ENCODE measurements at regions not wholly inside any gene's neighbourhood (a gene's known extent, or its start where the extent isn't known, plus 50 kb on each side); places are given as distances from the start of the nearest gene placed in this dataset.
A peak's percentile ranks its signal among the peaks of the same experiment; 100 is the strongest.

DNA sequence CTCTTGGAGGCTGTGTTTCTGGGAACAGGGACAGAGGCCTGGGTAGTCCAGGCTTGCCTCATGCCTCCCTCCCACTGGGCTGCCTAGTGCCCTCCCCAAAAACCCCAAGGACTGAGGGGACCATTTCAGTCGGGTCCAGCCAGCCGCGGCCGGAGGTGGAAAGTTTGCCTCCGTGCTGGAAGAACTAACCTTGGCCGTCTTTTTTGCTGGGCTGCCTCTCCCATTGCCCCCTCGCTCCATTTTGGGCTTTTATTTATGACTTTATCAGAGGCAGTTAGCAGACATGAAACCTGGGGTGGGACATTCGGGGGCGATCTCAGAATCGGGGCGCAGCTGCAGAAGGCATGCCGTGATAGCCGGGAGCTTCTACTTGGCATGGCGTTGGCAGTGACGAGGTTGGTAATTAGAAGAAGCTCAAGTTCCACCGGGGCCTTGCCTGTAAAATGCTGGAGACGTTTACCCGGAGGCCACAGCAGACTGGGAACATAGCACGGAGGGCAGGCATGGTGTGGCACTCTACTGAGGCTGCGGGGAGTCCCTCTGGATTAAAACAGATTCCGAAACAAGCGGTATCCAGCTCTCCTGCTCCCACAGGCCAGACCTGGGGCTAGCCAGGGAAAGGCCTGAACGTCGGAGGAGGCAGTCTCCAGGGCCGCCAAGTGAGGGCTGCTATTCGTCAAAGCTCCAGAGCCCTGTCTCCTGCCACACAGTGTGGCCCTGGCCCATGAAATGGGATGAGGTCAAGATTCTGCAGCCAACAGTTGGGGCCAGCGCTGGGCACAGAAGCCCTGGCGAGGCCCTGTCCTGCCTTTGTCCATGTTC is 76.4 kb upstream of the PPARA start:
- Histone ChIP-seq H3K4me1 (peaks cover 5% of the 10 kb centered on the region), H3K4me3 (no peak overlapping the region)
- H3K27me3 Mint-ChIP-seq (ENCODE audit: insufficient read depth, low read depth): peaks cover 36% of the 10 kb centered on the region

GRCh38 chr22:46074771-46075551 is 75.4 kb upstream of the PPARA start:
- DNase-seq (ENCODE audit: low spot score): no peak
- Histone ChIP-seq H3K27me3 (peaks cover 82% of the 10 kb centered on the region), H3K4me3 (no peak overlapping the region), H3K9ac (no peak overlapping the region), H4K20me1 (ENCODE audit: low read depth) (peaks cover 25% of the 10 kb centered on the region), H3K27ac (no peak overlapping the region), H2AFZ (replicated peaks) (no peak overlapping the region), H3F3A (ENCODE audit: low read depth) (peaks cover 13% of the 10 kb centered on the region), H3K4me1 (peaks cover 5% of the 10 kb centered on the region), H3K79me2 (ENCODE audit: low read depth) (no peaks in the 10 kb centered on the region), H3K9me3 (ENCODE audit: low read depth) (no peaks in the 10 kb centered on the region), H3K4me2 (no peak overlapping the region), H3K36me3 (no peaks in the 10 kb centered on the region)
- H3K4me1 Mint-ChIP-seq: peaks cover 5% of the 10 kb centered on the region
- H3K27me3 Mint-ChIP-seq (ENCODE audit: insufficient read depth, low read depth): peaks cover 25% of the 10 kb centered on the region
- TF ChIP-seq CTCF (IDR thresholded peaks at IDR 0.05): no peak
- TF ChIP-seq EZH2 (IDR thresholded peaks at IDR 0.05): no peak
- TF ChIP-seq EZH2phosphoT487 (IDR thresholded peaks at IDR 0.05): no peak
- peak overlapping the region; percentile 52 for H3K4me3 Mint-ChIP-seq
- no peak overlapping the region for H3K27ac Mint-ChIP-seq
- no peaks in the 10 kb centered on the region for H3K36me3 Mint-ChIP-seq
- H3K9me3 Mint-ChIP-seq: no peaks in the 10 kb centered on the region

More for the DNA sequence above, 76.4 kb upstream of the PPARA start:
- Mint-ChIP-seq H3K36me3 (no peaks in the 10 kb centered on the region), H3K4me1 (peaks cover 5% of the 10 kb centered on the region), H3K4me3 (no peak overlapping the region), H3K27ac (no peak overlapping the region), H3K9me3 (no peaks in the 10 kb centered on the region)
- Histone ChIP-seq H3K27ac (no peak overlapping the region), H3K9ac (no peak overlapping the region), H3K79me2 (ENCODE audit: low read depth) (no peaks in the 10 kb centered on the region), H4K20me1 (ENCODE audit: low read depth) (peaks cover 35% of the 10 kb centered on the region), H2AFZ (replicated peaks) (no peak overlapping the region), H3K27me3 (peaks cover 93% of the 10 kb centered on the region), H3K4me2 (no peak overlapping the region), H3K9me3 (ENCODE audit: low read depth) (no peaks in the 10 kb centered on the region), H3F3A (ENCODE audit: low read depth) (peaks cover 23% of the 10 kb centered on the region), H3K36me3 (no peaks in the 10 kb centered on the region)
- TF ChIP-seq CTCF (IDR thresholded peaks at IDR 0.05): no peak
- no peak for TF ChIP-seq EZH2 (IDR thresholded peaks at IDR 0.05)
- TF ChIP-seq EZH2phosphoT487 (IDR thresholded peaks at IDR 0.05): no peak
- DNase-seq (ENCODE audit: low spot score): no peak

DNA sequence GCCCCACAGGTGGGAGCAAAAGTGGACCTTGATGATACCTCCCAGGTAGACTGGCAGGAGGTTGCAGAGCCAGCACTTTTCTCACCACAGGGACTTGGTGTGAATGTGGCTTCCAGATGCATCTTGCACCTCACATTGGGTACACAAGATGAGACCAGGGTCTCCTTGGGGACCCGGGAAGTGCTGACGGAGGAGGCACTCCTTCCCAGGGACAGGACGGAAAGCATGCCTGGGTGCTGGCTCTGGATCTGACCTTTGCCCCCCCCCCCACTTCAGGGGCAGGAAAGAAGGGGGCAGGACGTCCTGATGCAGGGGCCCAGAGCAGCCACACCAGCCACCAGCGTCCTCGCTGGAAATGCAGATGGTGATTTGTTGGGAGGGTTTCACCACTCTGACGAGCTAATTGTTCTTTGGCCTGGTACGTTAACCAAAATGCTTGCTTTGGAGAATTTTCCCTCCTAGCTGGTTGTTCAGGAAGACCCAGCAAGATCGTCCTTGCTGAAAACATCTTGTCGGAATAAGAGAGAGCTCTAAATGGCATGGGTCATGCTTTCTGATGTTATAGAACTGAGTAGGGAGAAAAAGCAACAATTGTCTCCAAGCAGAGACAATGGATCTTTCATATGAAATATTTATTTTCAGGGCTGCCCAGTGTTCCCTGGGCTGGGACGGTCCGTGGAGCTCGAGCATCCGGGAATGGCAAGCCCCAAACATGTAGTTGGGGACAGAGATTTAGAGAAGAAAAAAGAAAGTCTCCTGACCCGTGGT is 74.4 kb upstream of the PPARA start:
- H3K36me3 ChIP-seq: no peaks in the 10 kb centered on the region
- Mint-ChIP-seq H3K4me3 (peak overlapping the region; percentile 20), H3K27me3 (ENCODE audit: insufficient read depth, low read depth) (peaks cover 24% of the 10 kb centered on the region), H3K9me3 (no peaks in the 10 kb centered on the region), H3K27ac (no peak overlapping the region), H3K36me3 (no peaks in the 10 kb centered on the region), H3K4me1 (peaks cover 5% of the 10 kb centered on the region)
- no peak overlapping the region for H3K4me2 ChIP-seq
- peaks cover 13% of the 10 kb centered on the region for H3F3A ChIP-seq (ENCODE audit: low read depth)
- TF ChIP-seq EZH2phosphoT487 (IDR thresholded peaks at IDR 0.05): no peak
- TF ChIP-seq CTCF (IDR thresholded peaks at IDR 0.05): no peak
- no peak for TF ChIP-seq EZH2 (IDR thresholded peaks at IDR 0.05)
- H3K9ac ChIP-seq: no peak overlapping the region
- H3K9me3 ChIP-seq (ENCODE audit: low read depth): no peaks in the 10 kb centered on the region
- no peak overlapping the region for H2AFZ ChIP-seq (replicated peaks)
- no peak overlapping the region for H3K4me3 ChIP-seq
- peaks cover 18% of the 10 kb centered on the region for H4K20me1 ChIP-seq (ENCODE audit: low read depth)
- no peaks in the 10 kb centered on the region for H3K4me1 ChIP-seq
- H3K27me3 ChIP-seq: peaks cover 72% of the 10 kb centered on the region
- no peak for DNase-seq (ENCODE audit: low spot score)
- H3K79me2 ChIP-seq (ENCODE audit: low read depth): no peaks in the 10 kb centered on the region
- H3K27ac ChIP-seq: no peak overlapping the region
